H1 (cell line): ENCODE measurements at regions not wholly inside any gene's neighbourhood (a gene's known extent, or its start where the extent isn't known, plus 50 kb on each side); places are given as distances from the start of the nearest gene placed in this dataset.

Experiments
- CTCF ChIA-PET: fragments of 300-600 bp; sonication (Branson Sonifier 250); formaldehyde crosslinking; loops from one replicate; lab custom pipeline; 2021; ENCODE audit not compliant: partially characterized antibody; lab: Charles Lee
- POLR2A ChIA-PET: fragments of 300-600 bp; sonication (Branson Sonifier 250); formaldehyde crosslinking; loops from one replicate; lab custom pipeline; 2021; ENCODE audit warnings: inconsistent platforms; ENCODE audit not compliant: partially characterized antibody; lab: Charles Lee
- DNase-seq, 2 experiments: peaks; one replicate each; pipeline versions ENCODE4 v3.0.0 to v3.0.0-alpha.2; 2010 to 2022; ENCODE audit warnings: low spot score in 2 of 2, low read depth in 1 of 2, mixed read lengths in 1 of 2
- FAIRE-seq: peaks from 2 replicates; lab custom pipeline; 2011; peaks lifted over from hg19 to GRCh38; lab: Jason Lieb, UNC
- H2AFZ ChIP-seq: 2 replicates; pipeline ENCODE4 v1.8.1; 2012; ENCODE audit warnings: low read length, inconsistent platforms
- H2AK5ac ChIP-seq: 2 replicates; pipeline ENCODE4 v1.6.1; 2013; ENCODE audit warnings: low read depth, low read length
- H2BK120ac ChIP-seq: replicated peaks from 2 replicates; pipeline ENCODE3; 2013; ENCODE audit warnings: low read depth, low read length, inconsistent platforms
- H2BK12ac ChIP-seq: 2 replicates; pipeline ENCODE4 v1.6.1; 2013; ENCODE audit warnings: low read depth, low read length
- H2BK15ac ChIP-seq: 2 replicates; pipeline ENCODE4 v1.6.1; 2013; ENCODE audit warnings: low read length
- H2BK20ac ChIP-seq: 2 replicates; pipeline ENCODE4 v1.6.1; 2013; ENCODE audit warnings: low read length
- H2BK5ac ChIP-seq: 2 replicates; pipeline ENCODE4 v1.6.1; 2013; ENCODE audit warnings: low read depth, low read length
- H3K14ac ChIP-seq: 2 replicates; pipeline ENCODE4 v1.6.1; 2013; ENCODE audit warnings: inconsistent platforms; ENCODE audit not compliant: insufficient read length
- H3K18ac ChIP-seq: 2 replicates; pipeline ENCODE4 v1.6.1; 2013; ENCODE audit warnings: low read length; ENCODE audit errors: extremely low read depth
- H3K23ac ChIP-seq: 2 replicates; pipeline ENCODE4 v1.6.1; 2013; ENCODE audit warnings: inconsistent platforms; ENCODE audit not compliant: insufficient read length
- H3K23me2 ChIP-seq: 2 replicates; pipeline ENCODE4 v1.6.1; 2013; ENCODE audit warnings: low read depth, low read length
- H3K27ac ChIP-seq: 2 replicates; pipeline ENCODE4 v1.6.1; 2011; ENCODE audit warnings: low read depth, low read length, inconsistent platforms
- H3K27me3 ChIP-seq, 4 experiments: replicated peaks in 1 of 4; 1 replicate in 1 of 4; 2 replicates in 3 of 4; pipeline versions ENCODE4 v1.6.1 to v1.8.1; 2011 to 2013; ENCODE audit warnings: low read length in 3 of 4, mild to moderate bottlenecking in 3 of 4, inconsistent platforms in 2 of 4, mixed read lengths in 2 of 4, moderate library complexity in 1 of 4; ENCODE audit not compliant: control insufficient read depth in 3 of 4, insufficient read depth in 3 of 4; ENCODE audit errors: extremely low read depth in 1 of 4
- H3K36me3 ChIP-seq, 4 experiments: 2 replicates each; pipeline versions ENCODE4 v1.6.1 to v1.8.1; 2011 to 2013; ENCODE audit warnings: mild to moderate bottlenecking in 4 of 4, low read length in 3 of 4, moderate library complexity in 2 of 4, control low read depth in 1 of 4, inconsistent platforms in 1 of 4; ENCODE audit not compliant: insufficient read depth in 4 of 4, control insufficient read depth in 2 of 4
- H3K4ac ChIP-seq: replicated peaks from 2 replicates; pipeline ENCODE3; 2013; ENCODE audit warnings: low read length, low read depth, mixed read lengths, inconsistent platforms; ENCODE audit not compliant: insufficient read length
- H3K4me1 ChIP-seq, 4 experiments: replicated peaks in 1 of 4; 1 replicate in 1 of 4; 2 replicates in 3 of 4; pipeline versions ENCODE4 v1.6.1 to v1.8.1; 2011 to 2013; ENCODE audit warnings: low read length in 3 of 4, inconsistent platforms in 2 of 4, mixed read lengths in 1 of 4; ENCODE audit not compliant: insufficient read depth in 4 of 4, control insufficient read depth in 3 of 4
- H3K4me2 ChIP-seq, 2 experiments: 2 replicates each; pipeline versions ENCODE4 v1.6.1 to v1.8.1; 2011 to 2013; ENCODE audit warnings: low read depth in 2 of 2, low read length in 2 of 2, control low read depth in 1 of 2, inconsistent platforms in 1 of 2, mild to moderate bottlenecking in 1 of 2; ENCODE audit not compliant: insufficient read depth in 1 of 2
- H3K4me3 ChIP-seq, 4 experiments: fragments of 200-600, 300-600 bp in 1 of 4; sonication (generic), shearing (Covaris generic), sonication (Bioruptor Twin) in 1 of 4; 2 replicates each; pipeline versions ENCODE4 v1.5.1 to v1.8.1; 2011 to 2016; ENCODE audit warnings: low read length in 4 of 4, low read depth in 3 of 4, control low read depth in 2 of 4, inconsistent platforms in 2 of 4, mild to moderate bottlenecking in 2 of 4, mixed read lengths in 1 of 4, moderate library complexity in 1 of 4; ENCODE audit not compliant: insufficient read depth in 2 of 4; ENCODE audit errors: extremely low read depth in 1 of 4
- H3K56ac ChIP-seq: replicated peaks from 2 replicates; pipeline ENCODE3; 2013; ENCODE audit warnings: low read depth, mild to moderate bottlenecking, mixed read lengths, low read length, inconsistent platforms; ENCODE audit not compliant: insufficient read length
- H3K79me1 ChIP-seq: 2 replicates; pipeline ENCODE4 v1.6.1; 2013; ENCODE audit warnings: low read depth, low read length, control low read depth
- H3K79me2 ChIP-seq, 2 experiments: 2 replicates each; pipeline versions ENCODE4 v1.6.1 to v1.8.1; 2012 to 2013; ENCODE audit warnings: low read length in 2 of 2, mild to moderate bottlenecking in 2 of 2, inconsistent platforms in 1 of 2; ENCODE audit not compliant: insufficient read depth in 2 of 2, control insufficient read depth in 1 of 2
- H3K9ac ChIP-seq, 4 experiments: replicated peaks in 1 of 4; 1 replicate in 1 of 4; 2 replicates in 3 of 4; pipeline versions ENCODE4 v1.6.1 to v1.8.1; 2011 to 2013; ENCODE audit warnings: low read depth in 3 of 4, low read length in 3 of 4, control low read depth in 2 of 4, mild to moderate bottlenecking in 2 of 4, moderate library complexity in 2 of 4, inconsistent platforms in 1 of 4; ENCODE audit errors: extremely low read depth in 1 of 4
- H3K9me3 ChIP-seq, 2 experiments: 2 replicates each; pipeline versions ENCODE4 v1.6.1 to v1.8.1; 2012 to 2013; ENCODE audit warnings: mild to moderate bottlenecking in 2 of 2, moderate library complexity in 2 of 2, control low read depth in 1 of 2, inconsistent platforms in 1 of 2, low read depth in 1 of 2, low read length in 1 of 2, mixed read lengths in 1 of 2; ENCODE audit not compliant: insufficient read depth in 2 of 2
- H4K20me1 ChIP-seq, 2 experiments: replicated peaks in 1 of 2; 2 replicates each; pipeline versions ENCODE3 to v1.8.1; 2011 to 2013; ENCODE audit warnings: inconsistent platforms in 2 of 2, low read length in 2 of 2, mild to moderate bottlenecking in 1 of 2; ENCODE audit not compliant: insufficient read depth in 2 of 2, control insufficient read depth in 1 of 2
- H4K5ac ChIP-seq: 2 replicates; pipeline ENCODE4 v1.6.1; 2013; ENCODE audit warnings: low read length, low read depth, mixed read lengths, inconsistent platforms; ENCODE audit not compliant: insufficient read length
- H4K8ac ChIP-seq: 2 replicates; pipeline ENCODE4 v1.8.0; 2013; ENCODE audit warnings: mild to moderate bottlenecking, moderate library complexity, low read length, inconsistent platforms; ENCODE audit not compliant: insufficient read depth; ENCODE audit errors: extremely low read depth
- H4K91ac ChIP-seq: replicated peaks from 2 replicates; pipeline ENCODE3; 2013; ENCODE audit warnings: low read length, mixed read lengths, inconsistent platforms; ENCODE audit not compliant: insufficient read length
- BRCA1 ChIP-seq: IDR thresholded peaks from 2 replicates; pipeline ENCODE4 v1.6.1; 2012; ENCODE audit warnings: low read depth, low read length, improper control_type of control experiment
- KDM5A ChIP-seq: fragments of 200-600 bp; IDR thresholded peaks from 2 replicates; pipeline ENCODE4 v1.7.1; 2012; ENCODE audit warnings: mild to moderate bottlenecking, low read length, inconsistent platforms, mixed read lengths
- MAX ChIP-seq: IDR thresholded peaks from 2 replicates; pipeline ENCODE4 v1.6.1; 2012; ENCODE audit warnings: inconsistent platforms
- RAD21 ChIP-seq, 2 experiments: IDR thresholded peaks in 1 of 2; conservative IDR thresholded peaks in 1 of 2; 2 replicates each; pipeline ENCODE4 v1.6.1; 2011; ENCODE audit warnings: low read depth in 2 of 2, low read length in 2 of 2, improper control_type of control experiment in 1 of 2, inconsistent platforms in 1 of 2, mild to moderate bottlenecking in 1 of 2, moderate library complexity in 1 of 2
- RNF2 ChIP-seq: fragments of 200-900, 300-1000 bp; sonication (generic); IDR thresholded peaks from 2 replicates; pipeline ENCODE4 v1.7.1; 2016; ENCODE audit warnings: borderline replicate concordance, low read depth, mild to moderate bottlenecking, antibody characterized with exemption, low read length; ENCODE audit not compliant: poor library complexity, severe bottlenecking; ENCODE audit errors: missing control alignments
- WGBS, 2 experiments: shearing (Covaris generic) in 1 of 2; methylation state at CpG; one replicate each; pipeline versions ENCODE4 v1.1.6 to v1.1.7; 2013 to 2015; ENCODE audit warnings: low lambda C conversion rate in 2 of 2, mixed read lengths in 2 of 2, inconsistent platforms in 1 of 2, low coverage in 1 of 2, missing lambda C conversion rate in 1 of 2; ENCODE audit not compliant: insufficient replicate concordance in 2 of 2, insufficient coverage in 1 of 2, insufficient read length in 1 of 2; ENCODE audit errors: extremely low coverage in 1 of 2, missing lambda C conversion rate in 1 of 2; 5-methylcytosine and 5-hydroxymethylcytosine counted together

GRCh38 chr7:49666764-49667163, 106.7 kb upstream of the VWC2 start:
- no peak overlapping the region for H3K23ac ChIP-seq
- no peak overlapping the region for H2BK15ac ChIP-seq
- no peak overlapping the region for H4K91ac ChIP-seq
- no peaks in the 10 kb centered on the region for H3K36me3 ChIP-seq
- H3K4me2 ChIP-seq = no peak overlapping the region
- H2BK12ac ChIP-seq = no peak overlapping the region
- CTCF ChIA-PET = no interaction called here
- H2BK120ac ChIP-seq = no peak overlapping the region
- no peak overlapping the region for H3K27ac ChIP-seq
- H2BK20ac ChIP-seq = no peak overlapping the region
- H4K20me1 ChIP-seq = no peaks in the 10 kb centered on the region
- no peaks in the 10 kb centered on the region for H3K79me2 ChIP-seq
- no peak overlapping the region for H3K14ac ChIP-seq
- TF ChIP-seq KDM5A = no peak
- no peak for TF ChIP-seq RNF2
- TF ChIP-seq BRCA1 = no peak
- TF ChIP-seq MAX = no peak
- no peak for TF ChIP-seq RAD21 (IDR thresholded peaks at IDR 0.05 in 1 of 2, conservative IDR thresholded peaks at IDR 0.05 in 1 of 2; ENCODE audit: low read depth in 2 of 2, low read length in 2 of 2)
- H4K8ac ChIP-seq = no peak overlapping the region
- no peaks in the 10 kb centered on the region for H3K27me3 ChIP-seq
- H4K5ac ChIP-seq = no peak overlapping the region
- H3K4me3 ChIP-seq = no peak overlapping the region
- no peak overlapping the region for H2AFZ ChIP-seq
- POLR2A ChIA-PET = no interaction called here
- WGBS, 2 experiments = 100% methylated on average over 1 of the region's 1 CpG; no CpG with 5 or more reads in 1 of the 2 experiments
- FAIRE-seq = no peak
- H3K18ac ChIP-seq = no peak overlapping the region
- no peaks in the 10 kb centered on the region for H3K79me1 ChIP-seq
- H3K4me1 ChIP-seq = peaks cover 0 to 4% (median under 1%) of the 10 kb centered on the region in 4 experiments; a peak in 1 of 7 replicates
- no peak for DNase-seq
- H3K9ac ChIP-seq = no peak overlapping the region
- no peak overlapping the region for H2AK5ac ChIP-seq
- H3K56ac ChIP-seq = no peak overlapping the region
- no peaks in the 10 kb centered on the region for H3K9me3 ChIP-seq
- no peaks in the 10 kb centered on the region for H3K23me2 ChIP-seq
- H2BK5ac ChIP-seq = no peak overlapping the region
- H3K4ac ChIP-seq = no peak overlapping the region
